Loucy (cell line): ENCODE measurements at regions not wholly inside any gene's neighbourhood (a gene's known extent, or its start where the extent isn't known, plus 50 kb on each side); places are given as distances from the start of the nearest gene placed in this dataset.

Experiments
- H2AFZ ChIP-seq: fragments of 200-600 bp; sonication (generic); 2 replicates; pipeline ENCODE4 v1.6.0; 2016; ENCODE audit warnings: antibody characterized with exemption, mild to moderate bottlenecking, low read length, moderate library complexity
- H3F3A ChIP-seq: fragments of 200-600 bp; 2 replicates; pipeline ENCODE4 v1.6.0; 2016; ENCODE audit warnings: antibody characterized with exemption, low read depth, mild to moderate bottlenecking
- H3K27me3 ChIP-seq: fragments of 200-600 bp; sonication (generic); 2 replicates; pipeline ENCODE4 v1.6.1; 2014; ENCODE audit warnings: low read length, mild to moderate bottlenecking; ENCODE audit not compliant: insufficient read depth, poor library complexity, severe bottlenecking
- H3K36me3 ChIP-seq: fragments of 200-600 bp; sonication (generic); 2 replicates; pipeline ENCODE4 v1.6.1; 2016; ENCODE audit warnings: low read length; ENCODE audit not compliant: insufficient read depth
- H3K4me1 ChIP-seq: fragments of 200-600 bp; sonication (generic); 2 replicates; pipeline ENCODE4 v1.5.1; 2014; ENCODE audit warnings: low read length, mild to moderate bottlenecking; ENCODE audit not compliant: insufficient read depth, poor library complexity, severe bottlenecking
- H3K4me2 ChIP-seq: fragments of 200-600 bp; sonication (generic); 2 replicates; pipeline ENCODE4 v1.6.0; 2014; ENCODE audit warnings: antibody characterized with exemption, low read length, low read depth, mild to moderate bottlenecking; ENCODE audit not compliant: poor library complexity, severe bottlenecking
- H3K4me3 ChIP-seq: fragments of 200-600 bp; sonication (generic); 2 replicates; pipeline ENCODE4 v1.5.1; 2014; ENCODE audit warnings: low read length, mild to moderate bottlenecking, mixed read lengths; ENCODE audit not compliant: poor library complexity, severe bottlenecking
- H3K79me2 ChIP-seq: fragments of 200-600 bp; sonication (generic); 2 replicates; pipeline ENCODE4 v1.6.1; 2014; ENCODE audit warnings: low read length; ENCODE audit not compliant: insufficient read depth
- H3K9ac ChIP-seq: fragments of 200-600 bp; sonication (generic); 2 replicates; pipeline ENCODE4 v1.6.0; 2014; ENCODE audit warnings: mild to moderate bottlenecking, low read depth, low read length, moderate library complexity; ENCODE audit not compliant: poor library complexity, severe bottlenecking
- H3K9me2 ChIP-seq: fragments of 200-600 bp; sonication (generic); replicated peaks from 2 replicates; pipeline ENCODE4 v1.6.1; 2016; ENCODE audit warnings: low read depth, low read length, mixed read lengths
- H3K9me3 ChIP-seq: fragments of 200-600 bp; sonication (generic); 2 replicates; pipeline ENCODE4 v1.6.1; 2014; ENCODE audit warnings: mild to moderate bottlenecking, antibody characterized with exemption, low read length, low read depth; ENCODE audit not compliant: insufficient read depth
- H4K20me1 ChIP-seq: fragments of 200-600 bp; sonication (generic); 2 replicates; pipeline ENCODE4 v1.6.0; 2014; ENCODE audit warnings: antibody characterized with exemption, low read length, mild to moderate bottlenecking; ENCODE audit not compliant: insufficient read depth, poor library complexity, severe bottlenecking
- CTCF ChIP-seq: fragments of 200-600 bp; sonication (generic); conservative IDR thresholded peaks from 2 replicates; pipeline ENCODE4 v1.5.1; 2014; ENCODE audit warnings: mild to moderate bottlenecking, antibody characterized with exemption, low read length
- EZH2phosphoT487 ChIP-seq: fragments of 200-600 bp; IDR thresholded peaks from 2 replicates; pipeline ENCODE4 v1.6.1; 2018; ENCODE audit warnings: antibody characterized with exemption, mild to moderate bottlenecking, moderate library complexity, borderline replicate concordance

GRCh38 chr14:95034788-95035187 lies 122.5 kb downstream of the DICER1 start:
- Histone ChIP-seq H4K20me1 (no peaks in the 10 kb centered on the region), H3K27me3 (no peaks in the 10 kb centered on the region), H3K36me3 (no peaks in the 10 kb centered on the region), H3K9me3 (no peaks in the 10 kb centered on the region; the same call in 1 of the 2 replicates), H3K4me3 (no peak overlapping the region), H2AFZ (no peak overlapping the region), H3K9ac (no peak overlapping the region), H3K4me2 (no peak overlapping the region), H3K4me1 (no peaks in the 10 kb centered on the region), H3K9me2 (no peaks in the 10 kb centered on the region), H3F3A (no peaks in the 10 kb centered on the region), H3K79me2 (no peaks in the 10 kb centered on the region)
- TF ChIP-seq CTCF: no peak
- TF ChIP-seq EZH2phosphoT487: no peak

DNA sequence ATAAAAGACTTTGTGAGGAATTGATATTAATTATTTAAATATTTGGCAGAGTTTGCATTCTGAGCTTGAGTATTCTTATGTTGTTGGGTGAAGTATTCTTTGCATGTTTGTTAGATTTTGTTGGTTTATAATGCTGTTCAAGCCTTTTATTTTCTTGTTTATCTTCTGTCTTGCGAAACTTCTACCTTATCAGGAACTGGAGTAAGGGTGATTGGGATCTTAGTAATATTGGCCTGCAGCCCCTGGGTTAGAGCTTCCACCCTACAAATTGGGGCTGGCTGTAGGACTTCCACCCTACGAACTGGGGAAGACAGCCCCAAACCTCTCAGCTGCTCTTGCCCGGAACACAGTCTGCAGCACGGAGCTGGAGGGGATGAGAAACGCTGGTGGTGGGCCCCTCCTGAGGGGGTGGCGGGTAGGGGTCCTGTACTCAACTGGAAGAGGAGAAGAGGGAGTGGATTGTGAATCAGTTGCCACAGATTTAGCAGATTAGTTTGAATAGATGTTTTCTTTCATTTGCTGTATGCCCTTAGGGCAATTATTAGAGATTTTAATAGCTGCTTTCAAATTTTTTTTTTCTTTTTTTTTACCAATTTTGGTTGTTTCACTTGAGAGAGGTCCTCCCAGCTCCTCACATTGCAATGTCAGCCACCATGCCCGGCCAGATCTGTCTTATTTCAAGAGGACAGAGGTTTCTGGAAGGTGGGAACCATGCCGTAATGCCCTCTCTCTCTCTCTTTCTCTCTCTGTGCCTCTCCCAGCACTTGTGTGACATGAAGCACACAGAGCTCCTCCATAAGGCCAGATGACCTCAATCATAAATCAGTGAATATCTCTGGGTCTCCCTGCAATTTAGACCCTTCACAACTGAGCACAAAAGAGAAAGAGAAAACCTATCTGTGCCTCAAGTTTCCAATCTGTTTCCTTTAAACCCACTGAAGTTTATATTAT lies 123.4 kb downstream of the DICER1 start:
- no peaks in the 10 kb centered on the region for H4K20me1 ChIP-seq
- no peaks in the 10 kb centered on the region for H3K36me3 ChIP-seq
- no peak overlapping the region for H3K4me3 ChIP-seq
- H3K9me2 ChIP-seq: no peaks in the 10 kb centered on the region
- H3K27me3 ChIP-seq: no peaks in the 10 kb centered on the region
- no peaks in the 10 kb centered on the region; the same call in 1 of the 2 replicates for H3K9me3 ChIP-seq
- no peak overlapping the region for H3K4me2 ChIP-seq
- H3K4me1 ChIP-seq: no peaks in the 10 kb centered on the region
- H3K9ac ChIP-seq: no peak overlapping the region
- TF ChIP-seq CTCF (no peak), EZH2phosphoT487 (no peak)
- H3F3A ChIP-seq: no peaks in the 10 kb centered on the region
- H2AFZ ChIP-seq: no peak overlapping the region
- no peaks in the 10 kb centered on the region for H3K79me2 ChIP-seq

DNA sequence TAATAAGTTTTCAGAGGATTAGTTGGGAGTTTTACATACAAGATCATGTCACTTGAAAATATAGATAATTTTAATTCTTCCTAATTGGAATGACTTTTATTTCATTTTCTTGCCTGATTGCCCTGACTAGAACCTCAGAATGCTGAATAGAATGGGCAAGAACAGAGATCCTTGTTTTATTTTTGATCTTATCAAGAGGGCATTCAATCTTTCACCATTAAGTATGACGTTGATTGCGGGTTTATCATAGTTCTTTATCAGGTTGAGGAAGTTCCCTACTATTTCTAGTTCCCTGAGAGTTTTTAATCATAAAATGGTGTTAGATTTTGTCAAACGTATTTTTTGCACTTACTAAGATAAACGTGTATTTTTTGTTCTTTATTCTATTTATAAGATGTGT lies 124.3 kb downstream of the DICER1 start:
- no peaks in the 10 kb centered on the region for H3K79me2 ChIP-seq
- H3K4me3 ChIP-seq: no peak overlapping the region
- no peak overlapping the region for H3K9ac ChIP-seq
- H3K9me3 ChIP-seq: no peaks in the 10 kb centered on the region; the same call in 1 of the 2 replicates
- H3K9me2 ChIP-seq: no peaks in the 10 kb centered on the region
- H2AFZ ChIP-seq: no peak overlapping the region
- H3F3A ChIP-seq: no peaks in the 10 kb centered on the region
- no peaks in the 10 kb centered on the region for H3K4me1 ChIP-seq
- no peaks in the 10 kb centered on the region for H4K20me1 ChIP-seq
- TF ChIP-seq CTCF: no peak
- TF ChIP-seq EZH2phosphoT487: no peak
- H3K4me2 ChIP-seq: no peak overlapping the region
- no peaks in the 10 kb centered on the region for H3K27me3 ChIP-seq
- H3K36me3 ChIP-seq: no peaks in the 10 kb centered on the region
